ACC112 (cell line): ENCODE measurements at regions not wholly inside any gene's neighbourhood (a gene's known extent, or its start where the extent isn't known, plus 50 kb on each side); places are given as distances from the start of the nearest gene placed in this dataset.

Experiments
- H2AFZ ChIP-seq: fragments of 200-600 bp; sonication (generic); one replicate; pipeline ENCODE4 v1.6.0; 2017; ENCODE audit warnings: antibody characterized with exemption, low read length; ENCODE audit not compliant: unreplicated experiment
- H3K27ac ChIP-seq: fragments of 200-600 bp; sonication (generic); 2 replicates; pipeline ENCODE4 v1.5.1; 2014; ENCODE audit warnings: low read depth, mild to moderate bottlenecking, antibody characterized with exemption, low read length, moderate library complexity
- H3K27me3 ChIP-seq: fragments of 200-600 bp; sonication (generic); 2 replicates; pipeline ENCODE4 v1.6.1; 2014; ENCODE audit warnings: mild to moderate bottlenecking, antibody characterized with exemption, low read length, moderate library complexity, mixed read lengths; ENCODE audit not compliant: insufficient read depth
- H3K36me3 ChIP-seq: fragments of 200-600 bp; sonication (generic); 2 replicates; pipeline ENCODE4 v1.6.1; 2016; ENCODE audit warnings: mild to moderate bottlenecking, antibody characterized with exemption, low read length, moderate library complexity, mixed read lengths; ENCODE audit not compliant: insufficient read depth
- H3K4me1 ChIP-seq: fragments of 200-600 bp; sonication (generic); one replicate; pipeline ENCODE4 v1.6.1; 2016; ENCODE audit warnings: low read length, mixed read lengths; ENCODE audit not compliant: insufficient read depth, unreplicated experiment, control insufficient read depth
- H3K4me3 ChIP-seq: fragments of 200-600 bp; sonication (generic); 2 replicates; pipeline ENCODE4 v1.5.1; 2014; ENCODE audit warnings: mild to moderate bottlenecking, low read depth, low read length
- H3K79me2 ChIP-seq: fragments of 200-600 bp; sonication (generic); one replicate; pipeline ENCODE4 v1.6.0; 2016; ENCODE audit warnings: low read length; ENCODE audit not compliant: control insufficient read depth, unreplicated experiment, insufficient read depth

GRCh38 chr17:31588034-31588433 lies 196.6 kb downstream of the RAB11FIP4 start:
- H3K27ac ChIP-seq = no peak overlapping the region
- no peak overlapping the region for H3K4me3 ChIP-seq
- H3K36me3 ChIP-seq = peaks cover 57% of the 10 kb centered on the region
- no peaks in the 10 kb centered on the region for H3K27me3 ChIP-seq
- no peak overlapping the region for H2AFZ ChIP-seq
- peaks cover 9% of the 10 kb centered on the region for H3K4me1 ChIP-seq
- peaks cover 36% of the 10 kb centered on the region for H3K79me2 ChIP-seq
